GM13976 (cell line): ENCODE measurements at regions not wholly inside any gene's neighbourhood (a gene's known extent, or its start where the extent isn't known, plus 50 kb on each side); places are given as distances from the start of the nearest gene placed in this dataset.

ENCODE experiments used
- DNase-seq: peaks from one replicate; pipeline ENCODE4 v3.0.0; 2012; ENCODE audit warnings: low spot score
- in situ Hi-C: fragments of 300-500 bp; cut with MboI; formaldehyde crosslinking; loops from one replicate; pipeline ENCODE4 v1.12.0; 2022; ENCODE audit warnings: low sequenced_read_pairs, mixed read lengths, inconsistent platforms; ENCODE audit not compliant: unreplicated experiment
- TF ChIP-seq, protein P1 (sequence below): IDR thresholded peaks from 2 replicates; pipeline ENCODE4 v1.5.1; 2012; ENCODE audit warnings: borderline replicate concordance, mild to moderate bottlenecking; ENCODE audit not compliant: insufficient read depth; ENCODE audit errors: extremely low read depth, missing control alignments, control extremely low read depth

DNA sequence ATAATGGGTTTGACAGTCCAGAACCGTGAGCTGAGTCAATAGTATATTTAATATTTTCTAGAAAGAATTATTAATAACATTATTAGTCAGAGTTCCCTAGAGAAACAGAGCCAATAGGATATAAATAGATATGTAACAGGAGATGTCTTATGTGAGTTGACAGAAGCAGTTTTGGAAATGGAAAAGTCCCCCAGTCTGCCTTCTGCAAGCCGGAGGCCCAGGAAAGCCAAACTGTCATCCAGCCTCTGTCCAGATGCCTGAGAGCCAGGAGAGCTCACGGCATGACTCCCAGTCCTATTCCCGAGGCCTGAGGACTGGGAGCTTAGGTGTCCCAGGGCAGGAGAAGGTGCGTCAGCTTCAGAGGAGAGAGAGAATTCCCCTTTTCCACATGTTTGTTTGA lies 286.4 kb upstream of the ADARB2 start:
- TF ChIP-seq, protein P1, sequence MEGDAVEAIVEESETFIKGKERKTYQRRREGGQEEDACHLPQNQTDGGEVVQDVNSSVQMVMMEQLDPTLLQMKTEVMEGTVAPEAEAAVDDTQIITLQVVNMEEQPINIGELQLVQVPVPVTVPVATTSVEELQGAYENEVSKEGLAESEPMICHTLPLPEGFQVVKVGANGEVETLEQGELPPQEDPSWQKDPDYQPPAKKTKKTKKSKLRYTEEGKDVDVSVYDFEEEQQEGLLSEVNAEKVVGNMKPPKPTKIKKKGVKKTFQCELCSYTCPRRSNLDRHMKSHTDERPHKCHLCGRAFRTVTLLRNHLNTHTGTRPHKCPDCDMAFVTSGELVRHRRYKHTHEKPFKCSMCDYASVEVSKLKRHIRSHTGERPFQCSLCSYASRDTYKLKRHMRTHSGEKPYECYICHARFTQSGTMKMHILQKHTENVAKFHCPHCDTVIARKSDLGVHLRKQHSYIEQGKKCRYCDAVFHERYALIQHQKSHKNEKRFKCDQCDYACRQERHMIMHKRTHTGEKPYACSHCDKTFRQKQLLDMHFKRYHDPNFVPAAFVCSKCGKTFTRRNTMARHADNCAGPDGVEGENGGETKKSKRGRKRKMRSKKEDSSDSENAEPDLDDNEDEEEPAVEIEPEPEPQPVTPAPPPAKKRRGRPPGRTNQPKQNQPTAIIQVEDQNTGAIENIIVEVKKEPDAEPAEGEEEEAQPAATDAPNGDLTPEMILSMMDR, result no peak
- in situ Hi-C loops, result no loop called here
- DNase-seq, result no peak

DNA sequence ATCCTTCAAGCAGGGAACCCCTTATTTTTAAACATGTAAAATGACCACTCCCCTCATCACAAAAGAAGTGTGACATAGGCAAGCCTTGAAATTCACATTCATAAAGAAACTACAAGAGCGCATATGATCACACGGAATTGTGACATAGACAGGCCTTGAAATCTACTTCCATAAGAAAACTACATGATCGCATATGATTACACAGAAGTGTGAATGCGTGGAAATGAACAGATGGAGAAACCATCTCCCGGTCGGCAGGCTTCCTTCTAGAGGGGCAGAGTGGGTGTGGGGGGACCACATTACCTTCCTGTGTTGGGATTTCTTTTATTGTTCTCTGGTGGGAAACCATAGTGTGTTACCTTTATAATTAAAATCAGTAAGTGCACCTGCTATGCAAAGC lies 285.1 kb upstream of the ADARB2 start:
- in situ Hi-C loops, result no loop called here
- TF ChIP-seq, protein P1, result no peak
- DNase-seq, result no peak

GRCh38 chr10:2020836-2021235 lies 283.5 kb upstream of the ADARB2 start:
- DNase-seq, result no peak
- TF ChIP-seq, protein P1, result no peak
- in situ Hi-C loops, result no loop called here

DNA sequence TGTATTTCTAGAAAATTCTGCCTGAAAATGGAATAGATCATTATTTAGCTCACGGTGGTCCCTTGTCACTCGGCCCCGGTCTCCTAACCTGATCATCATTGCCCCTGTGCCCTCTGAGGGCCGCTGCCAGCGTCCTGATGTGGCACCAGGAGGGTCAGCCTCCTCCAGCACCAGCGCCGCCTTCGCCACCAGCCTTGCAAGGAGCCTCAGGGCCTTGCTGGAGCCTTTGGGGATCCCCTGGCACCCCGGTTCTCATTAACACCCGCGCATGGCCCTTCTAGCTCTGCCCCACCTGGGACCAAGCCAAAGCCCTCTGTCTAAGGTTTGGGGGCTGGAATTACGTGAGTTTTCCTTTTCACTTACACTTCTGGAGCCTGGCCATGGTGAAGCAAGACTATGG lies 282.5 kb upstream of the ADARB2 start:
- TF ChIP-seq, protein P1, result no peak
- DNase-seq, result no peak
- in situ Hi-C loops, result no loop called here

DNA sequence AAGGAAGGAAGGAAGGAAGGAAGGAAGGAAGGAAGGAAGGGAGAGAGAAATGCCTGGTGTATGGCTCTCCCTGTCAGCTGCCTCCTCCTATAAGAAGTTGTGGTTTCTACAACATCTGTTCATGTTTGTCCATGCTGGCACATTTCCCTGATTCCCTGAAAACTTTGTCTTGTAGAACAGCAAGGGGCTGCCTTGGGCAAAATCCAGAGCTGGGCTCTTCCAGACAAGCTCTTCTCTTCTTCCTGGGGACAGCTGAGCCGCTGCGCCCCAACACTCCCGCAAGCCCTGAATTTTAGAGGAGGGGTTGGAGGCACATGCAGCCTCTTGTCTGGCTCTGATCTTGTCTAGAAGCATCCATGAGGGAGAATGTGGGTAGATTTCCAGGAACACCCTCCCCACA lies 282.0 kb upstream of the ADARB2 start:
- TF ChIP-seq, protein P1, result no peak

GRCh38 chr10:2014541-2014940 lies 277.2 kb upstream of the ADARB2 start:
- no peak for DNase-seq
- TF ChIP-seq, protein P1, result no peak
- in situ Hi-C loops, result no loop called here

More for the DNA sequence above, 282.0 kb upstream of the ADARB2 start:
- DNase-seq, result no peak
- in situ Hi-C loops, result no loop called here

GRCh38 chr10:2012209-2012608 lies 274.9 kb upstream of the ADARB2 start:
- in situ Hi-C loops, result no loop called here
- TF ChIP-seq, protein P1, result no peak

More at GRCh38 chr10:2012209-2012608, 274.9 kb upstream of the ADARB2 start:
- DNase-seq, result no peak
